GM23338 (cell line): ENCODE measurements at regions not wholly inside any gene's neighbourhood (a gene's known extent, or its start where the extent isn't known, plus 50 kb on each side); places are given as distances from the start of the nearest gene placed in this dataset.

ENCODE experiments used
- ATAC-seq: fragments of 200-7000 bp; cut with Tn5 transposase; 3 replicates; pipeline ENCODE4 v1.9.1; 2020
- DNase-seq: peaks from one replicate; pipeline ENCODE4 v3.0.0-alpha.2; 2015; ENCODE audit warnings: low spot score
- H2AFZ ChIP-seq: fragments of 200-600 bp; sonication (generic); 2 replicates; pipeline ENCODE4 v1.8.0; 2016; ENCODE audit warnings: antibody characterized with exemption, mild to moderate bottlenecking, moderate library complexity
- H3F3A ChIP-seq: fragments of 200-600 bp; sonication (generic); replicated peaks from 2 replicates; pipeline ENCODE4 v1.8.0; 2017; ENCODE audit warnings: antibody characterized with exemption, mixed run types, low read depth
- H3K27ac ChIP-seq: fragments of 200-600 bp; sonication (generic); 2 replicates; pipeline ENCODE4 v1.6.1; 2016; ENCODE audit warnings: low read depth
- H3K27me3 ChIP-seq: fragments of 200-600 bp; sonication (generic); 2 replicates; pipeline ENCODE4 v1.8.0; 2016; ENCODE audit warnings: mild to moderate bottlenecking, mixed run types, moderate library complexity; ENCODE audit not compliant: insufficient read depth
- H3K36me3 ChIP-seq: fragments of 200-600 bp; sonication (generic); 2 replicates; pipeline ENCODE4 v1.8.0; 2016; ENCODE audit warnings: mild to moderate bottlenecking; ENCODE audit not compliant: insufficient read depth
- H3K4me1 ChIP-seq: fragments of 200-600 bp; sonication (generic); 2 replicates; pipeline ENCODE4 v1.8.0; 2016; ENCODE audit warnings: mild to moderate bottlenecking, moderate library complexity; ENCODE audit not compliant: insufficient read depth
- H3K4me2 ChIP-seq: fragments of 200-600 bp; sonication (generic); 2 replicates; pipeline ENCODE4 v1.7.1; 2017; ENCODE audit warnings: mixed run types
- H3K4me3 ChIP-seq: fragments of 200-600 bp; sonication (generic); 2 replicates; pipeline ENCODE4 v1.6.1; 2016; ENCODE audit warnings: mixed run types
- H3K79me2 ChIP-seq: fragments of 200-600 bp; sonication (generic); replicated peaks from 2 replicates; pipeline ENCODE4 v1.8.0; 2017; ENCODE audit warnings: mild to moderate bottlenecking; ENCODE audit not compliant: insufficient read depth
- H3K9me2 ChIP-seq: fragments of 200-600 bp; sonication (generic); 2 replicates; pipeline ENCODE4 v1.8.0; 2017; ENCODE audit not compliant: insufficient read depth
- H4K20me1 ChIP-seq: fragments of 200-600 bp; sonication (generic); replicated peaks from 2 replicates; pipeline ENCODE4 v1.8.0; 2017; ENCODE audit warnings: mild to moderate bottlenecking; ENCODE audit not compliant: insufficient read depth
- H3K27ac Mint-ChIP-seq: 2 replicates; pipeline ENCODE4 v1.8.0; 2020; ENCODE audit warnings: inconsistent platforms, mild to moderate bottlenecking, moderate library complexity, mixed read lengths
- H3K27me3 Mint-ChIP-seq: 3 replicates; pipeline ENCODE4 v1.8.0; 2022; ENCODE audit warnings: low read depth, mild to moderate bottlenecking, moderate library complexity, mixed read lengths, inconsistent platforms; ENCODE audit not compliant: insufficient read depth, poor library complexity
- H3K36me3 Mint-ChIP-seq: 3 replicates; pipeline ENCODE4 v1.8.0; 2021; ENCODE audit warnings: low read depth, mild to moderate bottlenecking, inconsistent platforms, moderate library complexity, mixed read lengths
- H3K4me1 Mint-ChIP-seq: 3 replicates; pipeline ENCODE4 v1.8.0; 2020; ENCODE audit warnings: mild to moderate bottlenecking, inconsistent platforms, mixed read lengths
- H3K4me3 Mint-ChIP-seq: 3 replicates; pipeline ENCODE4 v1.8.0; 2021; ENCODE audit warnings: moderate library complexity, mild to moderate bottlenecking, inconsistent platforms, mixed read lengths
- H3K9me3 Mint-ChIP-seq: 3 replicates; pipeline ENCODE4 v1.8.0; 2020; ENCODE audit warnings: moderate library complexity, mild to moderate bottlenecking, inconsistent platforms, mixed read lengths
- CREB1 ChIP-seq: fragments of 250-450 bp; sonication (Bioruptor Pico); IDR thresholded peaks from 2 replicates; pipeline ENCODE4 v1.5.0; 2020; ENCODE audit warnings: low read depth, mild to moderate bottlenecking, moderate library complexity
- CTCF ChIP-seq, 2 experiments: fragments of 200-600 bp in 1 of 2; sonication (generic) in 1 of 2; conservative IDR thresholded peaks; 2 replicates each; pipeline versions ENCODE4 v1.5.1 to v1.6.1; 2016 to 2017; ENCODE audit warnings: antibody characterized with exemption in 2 of 2, low read depth in 2 of 2, mild to moderate bottlenecking in 2 of 2, moderate library complexity in 1 of 2
- EZH2 ChIP-seq: fragments of 200-600 bp; sonication (generic); IDR thresholded peaks from one replicate; pipeline ENCODE4 v1.8.0; 2017; ENCODE audit warnings: antibody characterized with exemption, mild to moderate bottlenecking, low read depth; ENCODE audit not compliant: unreplicated experiment
- EZH2phosphoT487 ChIP-seq: fragments of 200-600 bp; sonication (generic); IDR thresholded peaks from one replicate; pipeline ENCODE4 v1.8.1; 2018; ENCODE audit warnings: antibody characterized with exemption; ENCODE audit not compliant: unreplicated experiment
- JUNB ChIP-seq: IDR thresholded peaks from one replicate; pipeline ENCODE4 v1.6.1; 2016; ENCODE audit warnings: antibody characterized with exemption; ENCODE audit not compliant: unreplicated experiment
- NANOG ChIP-seq: IDR thresholded peaks from 2 replicates; pipeline ENCODE4 v1.6.1; 2016; ENCODE audit warnings: antibody characterized with exemption, borderline replicate concordance
- POLR2AphosphoS5 ChIP-seq: IDR thresholded peaks from 2 replicates; pipeline ENCODE4 v1.6.1; 2016; ENCODE audit warnings: antibody characterized with exemption, low read depth
- STAT1 ChIP-seq: IDR thresholded peaks from one replicate; pipeline ENCODE4 v1.6.1; 2016; ENCODE audit warnings: antibody characterized with exemption; ENCODE audit not compliant: unreplicated experiment
- ZNF114 ChIP-seq: fragments of 250-450 bp; sonication (Bioruptor Pico); IDR thresholded peaks from 2 replicates; pipeline ENCODE4 v1.5.0; 2020; ENCODE audit warnings: mild to moderate bottlenecking, moderate library complexity
- ZNF331 ChIP-seq: fragments of 250-450 bp; sonication (Bioruptor Pico); IDR thresholded peaks from 2 replicates; pipeline ENCODE4 v1.5.0; 2020; ENCODE audit warnings: low read depth, mild to moderate bottlenecking, moderate library complexity
- TF ChIP-seq, protein P1 (sequence below): IDR thresholded peaks from 2 replicates; pipeline ENCODE4 v1.6.1; 2016; ENCODE audit warnings: antibody characterized with exemption
- TF ChIP-seq, protein P2 (sequence below): IDR thresholded peaks from one replicate; pipeline ENCODE4 v1.6.1; 2018; ENCODE audit warnings: antibody characterized with exemption; ENCODE audit not compliant: unreplicated experiment
- TF ChIP-seq, protein P3 (sequence below): fragments of 250-450 bp; sonication (Bioruptor Pico); IDR thresholded peaks from 2 replicates; pipeline ENCODE4 v1.5.0; 2020; ENCODE audit warnings: mild to moderate bottlenecking, moderate library complexity

DNA sequence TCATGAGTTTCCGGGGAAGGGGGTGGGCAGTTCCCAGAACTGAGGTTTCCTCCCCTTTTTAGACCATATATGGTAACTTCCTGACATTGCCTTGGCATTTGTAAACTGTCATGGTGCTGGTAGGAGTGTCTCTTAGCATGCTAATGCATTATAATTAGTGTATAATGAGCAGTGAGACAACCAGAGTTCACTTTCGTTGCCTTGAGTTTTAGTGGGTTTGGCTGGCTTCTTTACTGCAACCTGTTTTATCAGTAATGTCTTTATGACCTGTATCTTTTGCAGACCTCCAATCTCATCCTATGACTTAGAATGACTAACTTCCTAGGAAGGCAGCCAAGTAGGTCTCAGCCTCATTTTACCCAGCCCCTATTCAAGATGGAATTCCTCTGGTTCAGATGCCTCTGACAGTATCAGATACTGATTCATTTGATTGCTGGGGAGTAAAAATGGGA lies 447.3 kb downstream of the XIRP2 start:
- peaks cover 72% of the 10 kb centered on the region for H3K4me1 ChIP-seq
- no peak overlapping the region for H2AFZ ChIP-seq
- peak overlapping the region; percentile 89 for H3K27ac Mint-ChIP-seq
- H3K4me2 ChIP-seq = peak overlapping the region; percentile 58
- ATAC-seq = no peak
- TF ChIP-seq POLR2AphosphoS5 = no peak
- TF ChIP-seq ZNF331 = no peak
- TF ChIP-seq EZH2phosphoT487 = no peak
- TF ChIP-seq STAT1 = no peak
- TF ChIP-seq NANOG = no peak
- no peak for TF ChIP-seq JUNB
- no peak for TF ChIP-seq ZNF114 (CRISPR knock-in tag)
- no peak for TF ChIP-seq CTCF (conservative IDR thresholded peaks at IDR 0.05; ENCODE audit: low read depth in 2 of 2)
- TF ChIP-seq CREB1 = no peak
- TF ChIP-seq, protein P1, sequence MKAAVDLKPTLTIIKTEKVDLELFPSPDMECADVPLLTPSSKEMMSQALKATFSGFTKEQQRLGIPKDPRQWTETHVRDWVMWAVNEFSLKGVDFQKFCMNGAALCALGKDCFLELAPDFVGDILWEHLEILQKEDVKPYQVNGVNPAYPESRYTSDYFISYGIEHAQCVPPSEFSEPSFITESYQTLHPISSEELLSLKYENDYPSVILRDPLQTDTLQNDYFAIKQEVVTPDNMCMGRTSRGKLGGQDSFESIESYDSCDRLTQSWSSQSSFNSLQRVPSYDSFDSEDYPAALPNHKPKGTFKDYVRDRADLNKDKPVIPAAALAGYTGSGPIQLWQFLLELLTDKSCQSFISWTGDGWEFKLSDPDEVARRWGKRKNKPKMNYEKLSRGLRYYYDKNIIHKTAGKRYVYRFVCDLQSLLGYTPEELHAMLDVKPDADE = no peak
- TF ChIP-seq, protein P2, sequence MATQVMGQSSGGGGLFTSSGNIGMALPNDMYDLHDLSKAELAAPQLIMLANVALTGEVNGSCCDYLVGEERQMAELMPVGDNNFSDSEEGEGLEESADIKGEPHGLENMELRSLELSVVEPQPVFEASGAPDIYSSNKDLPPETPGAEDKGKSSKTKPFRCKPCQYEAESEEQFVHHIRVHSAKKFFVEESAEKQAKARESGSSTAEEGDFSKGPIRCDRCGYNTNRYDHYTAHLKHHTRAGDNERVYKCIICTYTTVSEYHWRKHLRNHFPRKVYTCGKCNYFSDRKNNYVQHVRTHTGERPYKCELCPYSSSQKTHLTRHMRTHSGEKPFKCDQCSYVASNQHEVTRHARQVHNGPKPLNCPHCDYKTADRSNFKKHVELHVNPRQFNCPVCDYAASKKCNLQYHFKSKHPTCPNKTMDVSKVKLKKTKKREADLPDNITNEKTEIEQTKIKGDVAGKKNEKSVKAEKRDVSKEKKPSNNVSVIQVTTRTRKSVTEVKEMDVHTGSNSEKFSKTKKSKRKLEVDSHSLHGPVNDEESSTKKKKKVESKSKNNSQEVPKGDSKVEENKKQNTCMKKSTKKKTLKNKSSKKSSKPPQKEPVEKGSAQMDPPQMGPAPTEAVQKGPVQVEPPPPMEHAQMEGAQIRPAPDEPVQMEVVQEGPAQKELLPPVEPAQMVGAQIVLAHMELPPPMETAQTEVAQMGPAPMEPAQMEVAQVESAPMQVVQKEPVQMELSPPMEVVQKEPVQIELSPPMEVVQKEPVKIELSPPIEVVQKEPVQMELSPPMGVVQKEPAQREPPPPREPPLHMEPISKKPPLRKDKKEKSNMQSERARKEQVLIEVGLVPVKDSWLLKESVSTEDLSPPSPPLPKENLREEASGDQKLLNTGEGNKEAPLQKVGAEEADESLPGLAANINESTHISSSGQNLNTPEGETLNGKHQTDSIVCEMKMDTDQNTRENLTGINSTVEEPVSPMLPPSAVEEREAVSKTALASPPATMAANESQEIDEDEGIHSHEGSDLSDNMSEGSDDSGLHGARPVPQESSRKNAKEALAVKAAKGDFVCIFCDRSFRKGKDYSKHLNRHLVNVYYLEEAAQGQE = no peak
- no peak for TF ChIP-seq EZH2
- TF ChIP-seq, protein P3, sequence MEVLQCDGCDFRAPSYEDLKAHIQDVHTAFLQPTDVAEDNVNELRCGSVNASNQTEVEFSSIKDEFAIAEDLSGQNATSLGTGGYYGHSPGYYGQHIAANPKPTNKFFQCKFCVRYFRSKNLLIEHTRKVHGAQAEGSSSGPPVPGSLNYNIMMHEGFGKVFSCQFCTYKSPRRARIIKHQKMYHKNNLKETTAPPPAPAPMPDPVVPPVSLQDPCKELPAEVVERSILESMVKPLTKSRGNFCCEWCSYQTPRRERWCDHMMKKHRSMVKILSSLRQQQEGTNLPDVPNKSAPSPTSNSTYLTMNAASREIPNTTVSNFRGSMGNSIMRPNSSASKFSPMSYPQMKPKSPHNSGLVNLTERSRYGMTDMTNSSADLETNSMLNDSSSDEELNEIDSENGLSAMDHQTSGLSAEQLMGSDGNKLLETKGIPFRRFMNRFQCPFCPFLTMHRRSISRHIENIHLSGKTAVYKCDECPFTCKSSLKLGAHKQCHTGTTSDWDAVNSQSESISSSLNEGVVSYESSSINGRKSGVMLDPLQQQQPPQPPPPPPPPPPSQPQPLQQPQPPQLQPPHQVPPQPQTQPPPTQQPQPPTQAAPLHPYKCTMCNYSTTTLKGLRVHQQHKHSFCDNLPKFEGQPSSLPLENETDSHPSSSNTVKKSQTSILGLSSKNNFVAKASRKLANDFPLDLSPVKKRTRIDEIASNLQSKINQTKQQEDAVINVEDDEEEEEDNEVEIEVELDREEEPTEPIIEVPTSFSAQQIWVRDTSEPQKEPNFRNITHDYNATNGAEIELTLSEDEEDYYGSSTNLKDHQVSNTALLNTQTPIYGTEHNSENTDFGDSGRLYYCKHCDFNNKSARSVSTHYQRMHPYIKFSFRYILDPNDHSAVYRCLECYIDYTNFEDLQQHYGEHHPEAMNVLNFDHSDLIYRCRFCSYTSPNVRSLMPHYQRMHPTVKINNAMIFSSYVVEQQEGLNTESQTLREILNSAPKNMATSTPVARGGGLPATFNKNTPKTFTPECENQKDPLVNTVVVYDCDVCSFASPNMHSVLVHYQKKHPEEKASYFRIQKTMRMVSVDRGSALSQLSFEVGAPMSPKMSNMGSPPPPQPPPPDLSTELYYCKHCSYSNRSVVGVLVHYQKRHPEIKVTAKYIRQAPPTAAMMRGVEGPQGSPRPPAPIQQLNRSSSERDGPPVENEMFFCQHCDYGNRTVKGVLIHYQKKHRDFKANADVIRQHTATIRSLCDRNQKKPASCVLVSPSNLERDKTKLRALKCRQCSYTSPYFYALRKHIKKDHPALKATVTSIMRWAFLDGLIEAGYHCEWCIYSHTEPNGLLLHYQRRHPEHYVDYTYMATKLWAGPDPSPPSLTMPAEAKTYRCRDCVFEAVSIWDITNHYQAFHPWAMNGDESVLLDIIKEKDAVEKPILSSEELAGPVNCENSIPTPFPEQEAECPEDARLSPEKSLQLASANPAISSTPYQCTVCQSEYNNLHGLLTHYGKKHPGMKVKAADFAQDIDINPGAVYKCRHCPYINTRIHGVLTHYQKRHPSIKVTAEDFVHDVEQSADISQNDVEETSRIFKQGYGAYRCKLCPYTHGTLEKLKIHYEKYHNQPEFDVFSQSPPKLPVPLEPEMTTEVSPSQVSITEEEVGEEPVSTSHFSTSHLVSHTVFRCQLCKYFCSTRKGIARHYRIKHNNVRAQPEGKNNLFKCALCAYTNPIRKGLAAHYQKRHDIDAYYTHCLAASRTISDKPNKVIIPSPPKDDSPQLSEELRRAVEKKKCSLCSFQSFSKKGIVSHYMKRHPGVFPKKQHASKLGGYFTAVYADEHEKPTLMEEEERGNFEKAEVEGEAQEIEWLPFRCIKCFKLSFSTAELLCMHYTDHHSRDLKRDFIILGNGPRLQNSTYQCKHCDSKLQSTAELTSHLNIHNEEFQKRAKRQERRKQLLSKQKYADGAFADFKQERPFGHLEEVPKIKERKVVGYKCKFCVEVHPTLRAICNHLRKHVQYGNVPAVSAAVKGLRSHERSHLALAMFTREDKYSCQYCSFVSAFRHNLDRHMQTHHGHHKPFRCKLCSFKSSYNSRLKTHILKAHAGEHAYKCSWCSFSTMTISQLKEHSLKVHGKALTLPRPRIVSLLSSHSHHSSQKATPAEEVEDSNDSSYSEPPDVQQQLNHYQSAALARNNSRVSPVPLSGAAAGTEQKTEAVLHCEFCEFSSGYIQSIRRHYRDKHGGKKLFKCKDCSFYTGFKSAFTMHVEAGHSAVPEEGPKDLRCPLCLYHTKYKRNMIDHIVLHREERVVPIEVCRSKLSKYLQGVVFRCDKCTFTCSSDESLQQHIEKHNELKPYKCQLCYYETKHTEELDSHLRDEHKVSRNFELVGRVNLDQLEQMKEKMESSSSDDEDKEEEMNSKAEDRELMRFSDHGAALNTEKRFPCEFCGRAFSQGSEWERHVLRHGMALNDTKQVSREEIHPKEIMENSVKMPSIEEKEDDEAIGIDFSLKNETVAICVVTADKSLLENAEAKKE (CRISPR knock-in tag) = no peak
- peak overlapping the region; percentile 15; the same call in 1 of the 2 replicates for H3K27ac ChIP-seq
- H3K36me3 ChIP-seq = no peaks in the 10 kb centered on the region
- peak overlapping the region; percentile 11; the same call in 1 of the 2 replicates for H3K4me3 ChIP-seq
- peaks cover 4% of the 10 kb centered on the region; the same call in 1 of the 3 replicates for H3K36me3 Mint-ChIP-seq
- H3K9me2 ChIP-seq = no peaks in the 10 kb centered on the region
- H3K4me1 Mint-ChIP-seq = peaks cover 81% of the 10 kb centered on the region
- DNase-seq = peak; percentile 28
- peaks cover 17% of the 10 kb centered on the region for H3K27me3 Mint-ChIP-seq
- H3F3A ChIP-seq = peaks cover 8% of the 10 kb centered on the region
- peaks cover 95% of the 10 kb centered on the region for H3K79me2 ChIP-seq
- no peaks in the 10 kb centered on the region for H3K27me3 ChIP-seq
- H3K4me3 Mint-ChIP-seq = no peak overlapping the region; the same call in 2 of the 3 replicates
- no peaks in the 10 kb centered on the region for H4K20me1 ChIP-seq
- 0 out of 3 replicates have a peak, but pooled peaks cover 2% of the 10 kb centered on the region for H3K9me3 Mint-ChIP-seq
